GM23248 (cell line): ENCODE measurements at regions not wholly inside any gene's neighbourhood (a gene's known extent, or its start where the extent isn't known, plus 50 kb on each side); places are given as distances from the start of the nearest gene placed in this dataset.
"Not testable (repeated sequence)": the region's sequence is repeated elsewhere in the genome, so short reads cannot be mapped to it uniquely, and the experiment has no call there.

Source experiments
- DNase-seq: peaks from one replicate; pipeline ENCODE4 v3.0.0-alpha.2; 2015
- H2AFZ ChIP-seq: fragments of 200-600 bp; sonication (generic); 2 replicates; pipeline ENCODE4 v1.6.1; 2016; ENCODE audit warnings: antibody characterized with exemption
- H3F3A ChIP-seq: fragments of 200-600 bp; sonication (generic); 2 replicates; pipeline ENCODE4 v1.6.1; 2016; ENCODE audit warnings: mild to moderate bottlenecking, antibody characterized with exemption, mixed run types; ENCODE audit not compliant: insufficient read depth
- H3K27ac ChIP-seq: fragments of 200-600 bp; sonication (generic); 2 replicates; pipeline ENCODE4 v1.5.1; 2016; ENCODE audit warnings: mild to moderate bottlenecking
- H3K27me3 ChIP-seq: fragments of 200-600 bp; sonication (generic); replicated peaks from 2 replicates; pipeline ENCODE4 v1.6.1; 2016; ENCODE audit warnings: mild to moderate bottlenecking; ENCODE audit not compliant: insufficient read depth
- H3K36me3 ChIP-seq: fragments of 200-600 bp; sonication (generic); 2 replicates; pipeline ENCODE4 v1.6.1; 2016; ENCODE audit warnings: low read depth, mild to moderate bottlenecking
- H3K4me1 ChIP-seq: fragments of 200-600 bp; sonication (generic); 2 replicates; pipeline ENCODE4 v1.6.1; 2016; ENCODE audit warnings: mild to moderate bottlenecking; ENCODE audit not compliant: insufficient read depth
- H3K4me2 ChIP-seq: fragments of 200-600 bp; sonication (generic); one replicate; pipeline ENCODE4 v1.6.1; 2016; ENCODE audit warnings: mild to moderate bottlenecking; ENCODE audit not compliant: unreplicated experiment
- H3K4me3 ChIP-seq: fragments of 200-600 bp; sonication (generic); 2 replicates; pipeline ENCODE4 v1.5.1; 2016; ENCODE audit warnings: mild to moderate bottlenecking
- H3K79me2 ChIP-seq: fragments of 200-600 bp; sonication (generic); 2 replicates; pipeline ENCODE4 v1.6.1; 2016; ENCODE audit warnings: mild to moderate bottlenecking; ENCODE audit not compliant: insufficient read depth
- H3K9ac ChIP-seq: fragments of 200-600 bp; sonication (generic); 2 replicates; pipeline ENCODE4 v1.6.1; 2016; ENCODE audit warnings: mild to moderate bottlenecking
- H3K9me2 ChIP-seq: fragments of 200-600 bp; sonication (generic); 2 replicates; pipeline ENCODE4 v1.6.1; 2016; ENCODE audit warnings: mixed run types, mild to moderate bottlenecking, moderate library complexity; ENCODE audit not compliant: insufficient read depth
- H3K9me3 ChIP-seq: fragments of 200-600 bp; sonication (generic); one replicate; pipeline ENCODE4 v1.6.1; 2017; ENCODE audit warnings: low read depth
- H4K20me1 ChIP-seq: fragments of 200-600 bp; sonication (generic); 2 replicates; pipeline ENCODE4 v1.6.0; 2016; ENCODE audit not compliant: insufficient read depth
- EZH2 ChIP-seq: fragments of 200-600 bp; sonication (generic); IDR thresholded peaks from 2 replicates; pipeline ENCODE4 v1.6.1; 2018; ENCODE audit warnings: antibody characterized with exemption, mild to moderate bottlenecking; ENCODE audit not compliant: insufficient read depth, poor library complexity, severe bottlenecking
- EZH2phosphoT487 ChIP-seq: fragments of 200-600 bp; sonication (generic); IDR thresholded peaks from 2 replicates; pipeline ENCODE4 v1.6.1; 2018; ENCODE audit warnings: antibody characterized with exemption, moderate library complexity, mild to moderate bottlenecking, low read depth; ENCODE audit not compliant: insufficient read depth
- WGBS, 2 experiments: methylation state at CpG; one replicate each; pipeline ENCODE4 v1.1.6; 2015 to 2017; ENCODE audit warnings: low lambda C conversion rate in 2 of 2, low coverage in 1 of 2; ENCODE audit errors: missing lambda C conversion rate in 2 of 2; 5-methylcytosine and 5-hydroxymethylcytosine counted together
- in situ Hi-C: fragments of 300-500 bp; cut with MboI; formaldehyde crosslinking; loops from 2 replicates; pipeline ENCODE4 v1.15.0; 2020

DNA sequence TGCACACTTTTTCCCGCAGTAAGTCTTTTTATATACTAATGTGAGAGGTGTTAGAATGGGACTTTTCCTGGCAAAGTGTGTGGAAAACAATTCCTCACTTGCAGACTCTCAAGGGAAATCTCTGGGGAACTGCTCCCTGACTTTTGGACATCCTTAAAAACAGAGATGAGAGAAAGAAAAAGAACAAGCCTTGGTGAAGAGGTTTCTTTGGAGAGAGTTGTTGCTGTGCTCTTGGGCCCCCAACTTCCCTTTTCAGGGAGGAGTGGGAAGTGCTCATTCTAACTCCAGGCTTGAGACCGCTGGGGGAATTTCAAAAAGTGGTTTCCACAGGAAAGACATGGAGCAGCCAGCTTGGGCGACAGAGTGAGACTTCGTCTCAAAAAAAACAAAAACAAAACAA lies 142.6 kb upstream of the SPRED2 start:
- H3F3A ChIP-seq: no peaks in the 10 kb centered on the region
- no peaks in the 10 kb centered on the region for H3K9me2 ChIP-seq
- H3K27ac ChIP-seq: no peak overlapping the region
- no peak for DNase-seq
- H3K4me1 ChIP-seq: peaks cover 18% of the 10 kb centered on the region
- no peaks in the 10 kb centered on the region for H3K27me3 ChIP-seq
- no peak overlapping the region for H3K4me3 ChIP-seq
- in situ Hi-C loops: loop anchor here (25.0 kb wide), 2 partner anchors 513 to 663 kb away; partner anchors contain the start of gene CEP68
- no peak overlapping the region for H3K9ac ChIP-seq
- no peaks in the 10 kb centered on the region for H4K20me1 ChIP-seq
- WGBS, 2 experiments: 76 to 84% methylated on average over 4 of the region's 4 CpGs
- H3K4me2 ChIP-seq: no peak overlapping the region
- H3K9me3 ChIP-seq: no peaks in the 10 kb centered on the region
- TF ChIP-seq EZH2phosphoT487: no peak
- no peak for TF ChIP-seq EZH2
- no peak overlapping the region for H2AFZ ChIP-seq
- H3K36me3 ChIP-seq: no peaks in the 10 kb centered on the region
- H3K79me2 ChIP-seq: no peaks in the 10 kb centered on the region

DNA sequence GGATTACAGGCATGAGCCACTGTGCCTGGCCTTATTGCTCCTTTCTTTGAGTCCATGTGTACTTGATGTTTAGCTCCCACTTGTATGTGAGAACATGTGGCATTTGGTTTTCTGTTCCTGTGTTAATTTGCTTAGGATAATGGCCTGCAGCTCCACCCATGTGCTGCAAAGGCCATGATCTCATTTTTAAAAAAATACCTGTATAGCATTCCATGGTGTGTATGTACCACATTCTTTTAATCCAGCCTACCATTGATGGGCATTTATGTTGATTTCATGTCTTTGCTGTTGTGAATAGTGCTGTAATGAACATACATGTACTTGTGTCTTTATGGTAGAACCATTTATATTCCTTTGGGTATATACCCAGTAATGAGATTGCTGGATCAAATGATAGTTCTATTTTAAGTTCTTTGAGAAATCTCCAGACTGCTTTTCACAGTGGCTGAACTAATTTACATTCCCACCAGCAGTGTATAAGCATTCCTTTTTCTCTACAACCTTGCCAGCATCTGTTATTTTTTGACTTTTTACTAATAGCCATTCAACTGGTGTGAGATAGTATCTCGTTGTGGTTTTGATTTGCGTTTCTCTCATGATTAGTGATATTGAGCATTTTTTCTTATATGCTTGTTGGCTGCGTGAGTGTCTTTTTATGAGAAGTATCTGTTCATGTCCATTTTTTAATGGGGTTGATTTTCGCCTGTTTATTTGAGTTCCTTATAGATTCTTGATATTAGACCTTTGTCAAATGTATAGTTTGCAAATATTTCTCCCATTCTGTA lies 136.4 kb upstream of the SPRED2 start:
- H3K4me3 ChIP-seq, H3K9me2 ChIP-seq, H3K79me2 ChIP-seq, H3K27ac ChIP-seq, H3K27me3 ChIP-seq, H3F3A ChIP-seq, H2AFZ ChIP-seq, H3K4me1 ChIP-seq, H3K9me3 ChIP-seq, H3K4me2 ChIP-seq, H3K36me3 ChIP-seq, DNase-seq, H3K9ac ChIP-seq, H4K20me1 ChIP-seq: not testable (repeated sequence)
- 88 to 91% methylated on average over 4 of the region's 4 CpGs for WGBS, 2 experiments
- in situ Hi-C loops: loop anchor here (25.0 kb wide), 2 partner anchors 507 to 657 kb away; partner anchors contain the start of gene CEP68

DNA sequence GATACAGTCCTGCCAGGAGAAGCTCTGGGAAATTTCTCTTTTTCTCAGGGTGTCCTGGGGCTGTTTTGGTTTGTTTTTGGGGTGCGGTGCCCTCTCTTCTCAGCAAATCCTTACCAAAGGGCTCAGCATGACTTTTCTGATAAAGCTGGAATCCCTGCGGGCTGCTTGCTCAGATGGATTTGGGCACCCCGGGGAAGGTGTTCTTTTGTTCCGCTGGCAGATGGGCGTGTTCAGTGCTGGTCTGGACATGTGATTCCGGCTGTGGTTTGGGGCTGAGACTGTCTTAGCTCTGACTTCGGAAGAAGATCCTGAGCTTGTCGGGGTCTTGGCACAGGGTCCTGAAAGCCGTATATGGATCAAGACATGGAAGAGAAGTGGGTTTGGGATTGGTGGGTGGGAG lies 134.2 kb upstream of the SPRED2 start:
- no peaks in the 10 kb centered on the region for H3K27me3 ChIP-seq
- H3K4me2 ChIP-seq: no peak overlapping the region
- H3K4me3 ChIP-seq: no peak overlapping the region
- no peaks in the 10 kb centered on the region for H3K36me3 ChIP-seq
- H3K79me2 ChIP-seq: no peaks in the 10 kb centered on the region
- in situ Hi-C loops: loop anchor here (25.0 kb wide), 2 partner anchors 504 to 654 kb away; partner anchors contain the start of gene CEP68
- 78 to 80% methylated on average over 9 of the region's 9 CpGs for WGBS, 2 experiments
- no peaks in the 10 kb centered on the region for H3F3A ChIP-seq
- TF ChIP-seq EZH2phosphoT487: no peak
- no peak for TF ChIP-seq EZH2
- no peaks in the 10 kb centered on the region for H3K9me3 ChIP-seq
- no peaks in the 10 kb centered on the region for H3K9me2 ChIP-seq
- H4K20me1 ChIP-seq: no peaks in the 10 kb centered on the region
- no peak overlapping the region for H3K9ac ChIP-seq
- no peaks in the 10 kb centered on the region for H3K4me1 ChIP-seq
- H3K27ac ChIP-seq: no peak overlapping the region
- no peak overlapping the region for H2AFZ ChIP-seq
- DNase-seq: no peak

DNA sequence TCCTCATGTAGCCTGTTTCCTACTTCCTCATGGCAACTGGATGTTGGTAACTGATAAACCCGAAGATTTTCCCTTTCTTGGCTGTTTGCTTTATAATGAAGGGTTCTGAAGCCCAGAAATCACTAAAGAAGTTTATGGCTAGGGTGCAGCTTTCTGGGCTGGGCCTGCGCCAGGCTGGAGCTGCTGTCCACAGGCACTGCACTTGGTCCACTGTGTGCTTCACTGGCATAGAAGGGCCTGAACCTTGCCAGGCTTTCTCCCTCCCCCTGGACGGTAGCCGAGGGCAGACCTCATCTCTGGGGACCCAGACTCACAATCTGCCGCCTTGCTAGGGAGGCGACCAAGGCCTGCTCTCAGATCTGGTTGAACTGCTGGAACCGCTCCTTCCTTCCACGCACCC lies 133.3 kb upstream of the SPRED2 start:
- Histone ChIP-seq H3K9ac (no peak overlapping the region), H3K9me2 (no peaks in the 10 kb centered on the region), H4K20me1 (no peaks in the 10 kb centered on the region), H3K27ac (no peak overlapping the region), H3K27me3 (no peaks in the 10 kb centered on the region), H3K9me3 (no peaks in the 10 kb centered on the region), H3K4me3 (no peak overlapping the region), H3F3A (no peaks in the 10 kb centered on the region), H3K4me1 (no peaks in the 10 kb centered on the region), H3K36me3 (no peaks in the 10 kb centered on the region), H3K4me2 (no peak overlapping the region), H2AFZ (no peak overlapping the region), H3K79me2 (no peaks in the 10 kb centered on the region)
- in situ Hi-C loops: loop anchor here (25.0 kb wide), 2 partner anchors 503 to 653 kb away; partner anchors contain the start of gene CEP68
- WGBS, 2 experiments: 76 to 80% methylated on average over 8 of the region's 8 CpGs
- TF ChIP-seq EZH2 (no peak), EZH2phosphoT487 (no peak)
- no peak for DNase-seq
